Lower lobe of right lung (tissue), 2 donors: ENCODE measurements at regions not wholly inside any gene's neighbourhood (a gene's known extent, or its start where the extent isn't known, plus 50 kb on each side); places are given as distances from the start of the nearest gene placed in this dataset.

Experiments used
- ATAC-seq, 2 donors: fragments of 200-7000 bp; cut with Tn5 transposase; one replicate each; pipeline ENCODE4 v1.9.1; 2020 to 2022; ENCODE audit warnings: mild to moderate bottlenecking in 2 of 2, moderate library complexity in 2 of 2
- DNase-seq: peaks from one replicate; pipeline ENCODE4 v3.0.0-alpha.2; 2020
- H3K27ac ChIP-seq: fragments of 200-600 bp; one replicate; pipeline ENCODE4 v1.8.0; 2022
- H3K27me3 ChIP-seq: fragments of 200-600 bp; one replicate; pipeline ENCODE4 v1.8.0; 2022; ENCODE audit warnings: low read depth
- H3K36me3 ChIP-seq: fragments of 200-600 bp; one replicate; pipeline ENCODE4 v1.8.0; 2022; ENCODE audit warnings: mild to moderate bottlenecking
- H3K4me1 ChIP-seq: fragments of 200-600 bp; one replicate; pipeline ENCODE4 v1.8.0; 2022
- H3K4me3 ChIP-seq: fragments of 200-600 bp; one replicate; pipeline ENCODE4 v1.8.0; 2022; ENCODE audit warnings: mild to moderate bottlenecking
- H3K9me3 ChIP-seq: fragments of 200-600 bp; one replicate; pipeline ENCODE4 v1.8.0; 2022
- intact Hi-C: fragments of 100-400 bp; cut with DNase I; formaldehyde crosslinking; loops from one replicate; pipeline ENCODE4 v1.11.0; 2022
- TF ChIP-seq, protein P1 (sequence below): fragments of 200-600 bp; IDR thresholded peaks from one replicate; pipeline ENCODE4 v1.8.0; 2022; ENCODE audit warnings: antibody characterized with exemption, mild to moderate bottlenecking
- donor health status: DM: no; HTN: yes; CAD: no; lungs with severe emphysema.

DNA sequence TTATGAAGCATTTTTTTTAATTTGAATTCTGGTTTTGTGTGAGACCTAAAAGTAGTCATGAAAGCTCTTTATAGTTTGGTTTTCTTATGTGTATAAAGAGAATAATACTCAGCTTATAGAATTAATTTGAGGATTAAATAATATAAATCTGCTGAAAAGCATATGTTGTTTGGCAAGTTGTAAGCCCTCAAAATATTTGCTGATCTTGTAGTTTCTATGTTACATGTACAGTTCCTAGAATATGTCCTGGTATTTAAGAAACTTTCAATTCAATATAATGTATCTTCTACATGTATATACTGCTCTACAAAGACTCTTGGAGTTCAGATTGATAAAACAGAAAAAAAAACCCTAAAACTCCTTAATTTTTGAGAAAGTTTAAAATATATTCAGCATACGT lies 605.5 kb upstream of the FAM98A start:
- Histone ChIP-seq H3K4me1 (no peaks in the 10 kb centered on the region), H3K27me3 (no peaks in the 10 kb centered on the region), H3K36me3 (no peaks in the 10 kb centered on the region), H3K4me3 (no peak overlapping the region), H3K27ac (no peak overlapping the region), H3K9me3 (peaks cover 7% of the 10 kb centered on the region)
- DNase-seq (no peak), ATAC-seq (no peak)
- TF ChIP-seq, protein P1, sequence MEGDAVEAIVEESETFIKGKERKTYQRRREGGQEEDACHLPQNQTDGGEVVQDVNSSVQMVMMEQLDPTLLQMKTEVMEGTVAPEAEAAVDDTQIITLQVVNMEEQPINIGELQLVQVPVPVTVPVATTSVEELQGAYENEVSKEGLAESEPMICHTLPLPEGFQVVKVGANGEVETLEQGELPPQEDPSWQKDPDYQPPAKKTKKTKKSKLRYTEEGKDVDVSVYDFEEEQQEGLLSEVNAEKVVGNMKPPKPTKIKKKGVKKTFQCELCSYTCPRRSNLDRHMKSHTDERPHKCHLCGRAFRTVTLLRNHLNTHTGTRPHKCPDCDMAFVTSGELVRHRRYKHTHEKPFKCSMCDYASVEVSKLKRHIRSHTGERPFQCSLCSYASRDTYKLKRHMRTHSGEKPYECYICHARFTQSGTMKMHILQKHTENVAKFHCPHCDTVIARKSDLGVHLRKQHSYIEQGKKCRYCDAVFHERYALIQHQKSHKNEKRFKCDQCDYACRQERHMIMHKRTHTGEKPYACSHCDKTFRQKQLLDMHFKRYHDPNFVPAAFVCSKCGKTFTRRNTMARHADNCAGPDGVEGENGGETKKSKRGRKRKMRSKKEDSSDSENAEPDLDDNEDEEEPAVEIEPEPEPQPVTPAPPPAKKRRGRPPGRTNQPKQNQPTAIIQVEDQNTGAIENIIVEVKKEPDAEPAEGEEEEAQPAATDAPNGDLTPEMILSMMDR: no peak
- intact Hi-C loops: no loop called here

DNA sequence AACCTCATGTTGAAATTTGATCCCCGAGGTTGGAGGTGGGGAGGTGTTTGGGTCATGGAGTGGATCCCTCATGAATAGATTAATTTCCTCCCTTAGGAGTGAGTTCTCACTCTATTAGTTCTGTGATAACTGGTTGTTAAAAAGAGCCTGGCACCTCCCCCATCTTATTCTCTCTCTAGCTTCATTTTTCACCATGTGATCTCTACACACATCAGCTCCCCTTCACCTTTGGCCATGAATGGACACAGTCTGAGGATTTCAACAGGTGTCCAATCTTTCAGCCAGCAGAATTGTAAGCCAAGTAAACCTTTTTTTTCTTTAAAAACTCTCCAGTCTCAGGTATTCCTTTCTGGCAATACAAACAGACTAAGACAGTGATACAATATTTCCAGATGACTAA lies 602.0 kb upstream of the FAM98A start:
- TF ChIP-seq, protein P1: no peak
- Histone ChIP-seq H3K27ac (no peak overlapping the region), H3K9me3 (no peaks in the 10 kb centered on the region), H3K36me3 (no peaks in the 10 kb centered on the region), H3K4me1 (no peaks in the 10 kb centered on the region), H3K4me3 (no peak overlapping the region), H3K27me3 (no peaks in the 10 kb centered on the region)
- DNase-seq (no peak), ATAC-seq (no peak)
- intact Hi-C loops: no loop called here

DNA sequence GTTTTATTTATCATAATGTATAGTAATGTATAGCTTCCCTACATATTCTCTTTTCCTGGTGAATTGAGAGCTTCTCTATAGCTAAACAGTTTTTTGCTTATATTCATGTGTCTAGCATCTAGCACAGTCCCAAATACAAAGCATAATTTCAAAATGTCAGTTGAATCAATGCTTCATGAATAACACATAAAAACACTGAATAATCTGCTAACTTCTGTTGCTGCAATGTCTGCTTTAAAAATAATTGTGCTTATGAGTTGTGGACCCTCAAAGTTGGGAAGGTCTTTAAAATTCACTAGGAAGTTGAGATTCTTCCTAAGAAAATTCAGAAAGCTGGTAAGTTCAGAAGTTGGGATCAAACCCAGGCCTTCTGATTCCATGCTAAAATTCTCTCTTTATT lies 600.9 kb upstream of the FAM98A start:
- ATAC-seq (no peak), DNase-seq (no peak)
- H3K4me3 ChIP-seq: no peak overlapping the region
- no peak overlapping the region for H3K27ac ChIP-seq
- H3K4me1 ChIP-seq: no peaks in the 10 kb centered on the region
- no peaks in the 10 kb centered on the region for H3K36me3 ChIP-seq
- no peaks in the 10 kb centered on the region for H3K9me3 ChIP-seq
- no peaks in the 10 kb centered on the region for H3K27me3 ChIP-seq
- intact Hi-C loops: no loop called here
- TF ChIP-seq, protein P1: no peak

DNA sequence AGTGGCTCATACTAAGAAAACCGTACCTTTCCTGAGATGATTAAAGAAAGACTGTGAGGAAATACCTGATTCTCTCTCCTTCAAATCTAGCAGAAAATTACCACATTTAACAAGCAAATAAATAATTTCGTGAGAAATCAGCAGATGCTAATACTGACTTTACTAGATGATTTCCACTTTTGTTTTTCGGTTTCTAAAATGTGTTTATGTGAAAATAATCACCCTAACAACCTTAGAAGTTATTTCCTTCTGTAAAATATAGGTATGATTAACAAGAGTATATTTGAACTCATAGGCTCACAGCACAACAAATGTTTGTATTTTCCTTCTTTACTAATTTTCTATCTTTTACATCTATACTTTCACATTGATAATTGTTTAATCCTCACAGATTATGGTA lies 594.1 kb upstream of the FAM98A start:
- H3K27me3 ChIP-seq: no peaks in the 10 kb centered on the region
- DNase-seq (no peak), ATAC-seq (no peak)
- H3K4me3 ChIP-seq: no peak overlapping the region
- H3K4me1 ChIP-seq: no peaks in the 10 kb centered on the region
- H3K36me3 ChIP-seq: no peaks in the 10 kb centered on the region
- intact Hi-C loops: no loop called here
- no peak overlapping the region for H3K27ac ChIP-seq
- TF ChIP-seq, protein P1: no peak
- no peaks in the 10 kb centered on the region for H3K9me3 ChIP-seq

DNA sequence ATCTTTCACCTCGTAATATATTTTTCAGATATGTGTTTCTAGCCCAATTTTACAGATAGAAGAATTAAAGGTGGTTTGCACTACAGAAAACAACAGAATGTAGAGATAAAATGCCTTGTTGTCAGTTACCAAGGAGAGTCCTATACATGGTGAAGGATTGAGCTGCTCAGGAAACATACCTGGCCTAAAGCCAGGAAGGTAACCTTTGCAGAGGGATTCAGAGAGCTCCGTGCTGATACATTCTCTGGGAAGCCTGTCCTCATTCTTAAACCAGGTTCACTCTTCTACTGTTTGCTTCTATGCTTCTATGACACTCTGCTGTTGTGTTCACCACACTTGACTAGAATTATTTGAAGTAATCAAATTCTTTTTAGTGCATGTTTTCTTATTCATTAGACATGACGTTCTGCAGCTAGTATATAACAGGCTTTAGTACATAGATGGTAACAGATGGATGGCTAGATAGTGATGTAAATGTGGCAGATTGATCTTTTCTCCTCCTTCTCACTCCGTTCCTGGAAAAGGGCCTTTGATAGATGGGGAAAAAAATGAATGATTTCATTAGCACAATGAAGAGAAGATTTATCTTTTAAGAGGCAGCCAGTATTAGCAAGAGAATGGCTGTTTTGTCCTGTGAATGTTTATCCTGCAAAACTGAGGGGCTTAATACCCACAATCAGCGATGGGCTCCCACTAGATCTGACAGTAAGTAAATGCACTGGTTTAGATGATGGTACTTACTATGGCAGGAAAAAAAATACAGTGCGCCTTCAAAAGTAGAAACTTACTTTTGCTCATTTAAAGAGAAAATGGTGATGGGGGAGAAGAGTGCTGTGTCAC lies 589.6 kb upstream of the FAM98A start:
- intact Hi-C loops: no loop called here
- Histone ChIP-seq H3K27ac (no peak overlapping the region), H3K9me3 (no peaks in the 10 kb centered on the region), H3K36me3 (no peaks in the 10 kb centered on the region), H3K27me3 (no peaks in the 10 kb centered on the region), H3K4me3 (no peak overlapping the region), H3K4me1 (no peaks in the 10 kb centered on the region)
- DNase-seq: no peak
- ATAC-seq: no peak
- TF ChIP-seq, protein P1: no peak
